Breast epithelium (tissue), 4 donors: ENCODE measurements at regions not wholly inside any gene's neighbourhood (a gene's known extent, or its start where the extent isn't known, plus 50 kb on each side); places are given as distances from the start of the nearest gene placed in this dataset.

Experiments used
- DNase-seq, 2 donors: peaks; one replicate each; pipeline ENCODE4 v3.0.0-alpha.2; 2019; ENCODE audit warnings: low spot score in 2 of 2
- H3K27ac ChIP-seq, 2 donors: fragments of 200-600 bp; sonication (generic) in 1 of 2; one replicate each; pipeline ENCODE4 v1.5.1; 2016 to 2019; ENCODE audit warnings: mild to moderate bottlenecking in 1 of 2
- H3K27me3 ChIP-seq, 2 donors: fragments of 200-600 bp; sonication (generic) in 1 of 2; one replicate each; pipeline versions ENCODE4 v1.5.1 to v1.6.0; 2017 to 2019; ENCODE audit warnings: control low read depth in 1 of 2, mild to moderate bottlenecking in 1 of 2
- H3K36me3 ChIP-seq: fragments of 200-600 bp; one replicate; pipeline ENCODE4 v1.5.1; 2019
- H3K4me1 ChIP-seq, 2 donors: fragments of 200-600 bp; sonication (generic); one replicate each; pipeline ENCODE4 v1.5.1; 2016 to 2019; ENCODE audit warnings: control low read depth in 1 of 2
- H3K4me3 ChIP-seq, 3 donors: fragments of 200-600 bp; sonication (generic); 1 replicate in 2 of 3; 2 replicates in 1 of 3; pipeline ENCODE4 v1.5.1; 2016 to 2019; ENCODE audit warnings: mild to moderate bottlenecking in 3 of 3, moderate library complexity in 2 of 3
- H3K9me3 ChIP-seq, 2 donors: fragments of 200-600 bp; sonication (generic) in 1 of 2; one replicate each; pipeline ENCODE4 v1.5.1; 2016 to 2019; ENCODE audit warnings: control low read depth in 1 of 2
- POLR2A ChIP-seq: fragments of 450-650 bp; IDR thresholded peaks from one replicate; pipeline ENCODE4 v1.6.1; 2016; ENCODE audit warnings: antibody characterized with exemption, mild to moderate bottlenecking, moderate library complexity
- POLR2AphosphoS5 ChIP-seq, 3 donors: sonication (generic); formaldehyde crosslinking; IDR thresholded peaks; one replicate each; pipeline ENCODE4 v1.6.1; 2017; ENCODE audit warnings: antibody characterized with exemption in 3 of 3
- intact Hi-C: fragments of 100-400 bp; cut with DNase I; formaldehyde crosslinking; loops from one replicate; pipeline ENCODE4 v1.15.1; 2023; ENCODE audit warnings: low total_unique reads
- TF ChIP-seq, protein P1 (sequence below), 3 donors: fragments of 450-650 bp; IDR thresholded peaks; one replicate each; pipeline ENCODE4 v1.5.1; 2016 to 2017; ENCODE audit warnings: antibody characterized with exemption in 3 of 3, mild to moderate bottlenecking in 3 of 3, moderate library complexity in 3 of 3

DNA sequence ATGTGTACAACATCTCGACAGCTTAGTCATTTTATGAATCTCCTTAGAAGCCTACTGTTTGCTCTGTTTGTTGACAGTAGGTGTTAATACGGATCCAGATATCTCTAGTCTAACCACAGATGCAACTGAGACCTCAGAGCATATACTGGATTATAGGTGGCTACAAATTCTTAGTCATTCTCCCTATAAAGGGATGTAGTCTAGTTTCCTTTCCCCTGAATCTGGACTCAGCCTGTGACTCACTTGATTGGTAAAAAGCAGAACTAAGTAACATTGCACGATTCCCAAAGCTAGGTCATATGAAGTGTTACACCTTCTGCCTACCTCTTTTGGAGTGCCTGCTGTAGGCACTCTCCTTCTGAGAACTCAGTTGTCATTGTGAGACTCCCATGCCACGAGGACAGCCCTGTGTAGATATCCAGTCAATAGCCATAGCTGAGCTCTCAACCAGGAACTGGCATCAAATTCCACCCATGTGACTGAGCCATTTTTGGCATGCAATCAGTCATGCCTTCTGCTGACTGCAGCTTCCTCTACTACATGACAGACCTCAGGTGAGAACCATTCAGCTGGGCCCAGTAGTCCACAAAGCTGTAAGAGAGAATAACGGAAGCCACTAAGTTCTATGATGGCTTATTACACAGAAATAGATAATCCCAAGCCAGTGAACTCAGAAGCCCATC is 135.9 kb upstream of the CHRM3 start:
- no peak for DNase-seq
- H3K27ac ChIP-seq = no peak overlapping the region
- no peaks in the 10 kb centered on the region for H3K4me1 ChIP-seq
- peaks cover 0 to 3% of the 10 kb centered on the region in 2 donors for H3K9me3 ChIP-seq
- no peaks in the 10 kb centered on the region for H3K27me3 ChIP-seq
- intact Hi-C loops = no loop called here
- TF ChIP-seq POLR2AphosphoS5 (IDR thresholded peaks at IDR 0.05) (no peak), POLR2A (no peak)
- TF ChIP-seq, protein P1, sequence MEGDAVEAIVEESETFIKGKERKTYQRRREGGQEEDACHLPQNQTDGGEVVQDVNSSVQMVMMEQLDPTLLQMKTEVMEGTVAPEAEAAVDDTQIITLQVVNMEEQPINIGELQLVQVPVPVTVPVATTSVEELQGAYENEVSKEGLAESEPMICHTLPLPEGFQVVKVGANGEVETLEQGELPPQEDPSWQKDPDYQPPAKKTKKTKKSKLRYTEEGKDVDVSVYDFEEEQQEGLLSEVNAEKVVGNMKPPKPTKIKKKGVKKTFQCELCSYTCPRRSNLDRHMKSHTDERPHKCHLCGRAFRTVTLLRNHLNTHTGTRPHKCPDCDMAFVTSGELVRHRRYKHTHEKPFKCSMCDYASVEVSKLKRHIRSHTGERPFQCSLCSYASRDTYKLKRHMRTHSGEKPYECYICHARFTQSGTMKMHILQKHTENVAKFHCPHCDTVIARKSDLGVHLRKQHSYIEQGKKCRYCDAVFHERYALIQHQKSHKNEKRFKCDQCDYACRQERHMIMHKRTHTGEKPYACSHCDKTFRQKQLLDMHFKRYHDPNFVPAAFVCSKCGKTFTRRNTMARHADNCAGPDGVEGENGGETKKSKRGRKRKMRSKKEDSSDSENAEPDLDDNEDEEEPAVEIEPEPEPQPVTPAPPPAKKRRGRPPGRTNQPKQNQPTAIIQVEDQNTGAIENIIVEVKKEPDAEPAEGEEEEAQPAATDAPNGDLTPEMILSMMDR (IDR thresholded peaks at IDR 0.05) = no peak
- H3K4me3 ChIP-seq = no peak overlapping the region
- no peaks in the 10 kb centered on the region for H3K36me3 ChIP-seq

DNA sequence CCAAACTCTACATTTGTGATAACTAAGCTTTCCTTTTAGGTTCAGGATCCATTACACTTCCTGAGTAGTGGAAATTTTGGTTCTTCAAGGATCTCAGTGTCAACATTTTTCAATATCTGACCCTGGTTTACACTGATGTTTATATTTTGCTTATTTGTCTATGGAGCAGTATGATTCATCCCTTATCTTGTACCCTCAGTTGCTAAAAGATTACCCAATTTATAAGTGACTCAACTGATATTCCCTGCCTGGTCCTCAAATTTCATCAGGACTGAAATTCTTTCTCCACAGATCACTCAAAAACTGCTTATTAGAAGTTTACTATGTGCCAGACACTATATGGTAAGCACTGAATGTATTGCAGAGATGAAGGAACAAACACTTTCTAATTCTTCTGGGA is 139.1 kb upstream of the CHRM3 start:
- intact Hi-C loops = no loop called here
- H3K4me1 ChIP-seq = no peaks in the 10 kb centered on the region
- no peak for DNase-seq
- H3K27me3 ChIP-seq = no peaks in the 10 kb centered on the region
- no peak for TF ChIP-seq POLR2AphosphoS5 (IDR thresholded peaks at IDR 0.05)
- no peak for TF ChIP-seq POLR2A
- TF ChIP-seq, protein P1 (IDR thresholded peaks at IDR 0.05) = no peak
- H3K36me3 ChIP-seq = no peaks in the 10 kb centered on the region
- H3K27ac ChIP-seq = no peak overlapping the region
- H3K9me3 ChIP-seq = no peaks in the 10 kb centered on the region
- H3K4me3 ChIP-seq = no peak overlapping the region

DNA sequence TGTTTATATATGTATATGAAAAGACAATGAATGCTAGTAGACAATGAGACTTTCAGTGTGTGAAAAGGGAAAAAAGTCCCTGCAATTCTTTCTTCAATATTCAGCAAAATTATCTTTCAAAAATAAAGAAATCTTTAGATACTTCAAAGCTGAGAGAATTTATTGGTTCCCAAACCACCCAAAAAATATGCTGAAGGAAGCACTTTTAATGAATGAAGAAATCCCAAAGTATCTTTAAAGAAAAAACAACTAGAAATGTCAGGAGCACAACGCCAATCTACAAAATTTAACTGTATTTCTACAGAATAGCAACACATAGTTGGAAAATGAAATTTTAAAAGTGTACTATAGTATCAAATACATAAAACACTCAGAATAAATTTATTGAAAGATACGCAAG is 142.3 kb upstream of the CHRM3 start:
- TF ChIP-seq, protein P1 (IDR thresholded peaks at IDR 0.05) = no peak
- TF ChIP-seq POLR2A (no peak), POLR2AphosphoS5 (IDR thresholded peaks at IDR 0.05) (no peak)
- intact Hi-C loops = no loop called here

DNA sequence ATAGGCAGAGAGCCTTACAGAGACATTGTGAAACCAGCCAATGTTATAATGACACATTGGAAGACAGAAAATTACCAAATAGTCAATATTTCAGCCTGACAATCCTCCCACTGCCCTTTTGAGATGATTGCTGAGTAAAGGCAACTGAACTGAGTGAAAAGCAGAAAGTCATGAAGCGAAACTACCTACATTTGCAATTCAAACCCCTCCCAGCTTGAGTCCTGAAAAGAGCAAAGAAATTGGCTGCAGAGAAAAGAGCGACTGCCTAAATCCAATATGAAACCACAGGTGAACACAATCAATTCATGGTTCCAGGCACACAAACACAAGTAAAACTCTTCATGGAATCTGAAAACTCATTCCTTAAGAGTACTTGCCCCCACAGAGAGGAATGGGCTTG is 143.4 kb upstream of the CHRM3 start:
- no peaks in the 10 kb centered on the region for H3K4me1 ChIP-seq
- no peak overlapping the region for H3K27ac ChIP-seq
- no peaks in the 10 kb centered on the region for H3K27me3 ChIP-seq
- H3K36me3 ChIP-seq = no peaks in the 10 kb centered on the region
- intact Hi-C loops = no loop called here
- no peak overlapping the region for H3K4me3 ChIP-seq
- TF ChIP-seq POLR2AphosphoS5 (IDR thresholded peaks at IDR 0.05) (no peak), POLR2A (no peak)
- TF ChIP-seq, protein P1 (IDR thresholded peaks at IDR 0.05) = no peak
- no peaks in the 10 kb centered on the region for H3K9me3 ChIP-seq
- no peak for DNase-seq

More for the DNA sequence above, 142.3 kb upstream of the CHRM3 start:
- DNase-seq = no peak
- Histone ChIP-seq H3K27ac (no peak overlapping the region), H3K4me1 (no peaks in the 10 kb centered on the region), H3K9me3 (no peaks in the 10 kb centered on the region), H3K4me3 (no peak overlapping the region), H3K36me3 (no peaks in the 10 kb centered on the region), H3K27me3 (no peaks in the 10 kb centered on the region)

DNA sequence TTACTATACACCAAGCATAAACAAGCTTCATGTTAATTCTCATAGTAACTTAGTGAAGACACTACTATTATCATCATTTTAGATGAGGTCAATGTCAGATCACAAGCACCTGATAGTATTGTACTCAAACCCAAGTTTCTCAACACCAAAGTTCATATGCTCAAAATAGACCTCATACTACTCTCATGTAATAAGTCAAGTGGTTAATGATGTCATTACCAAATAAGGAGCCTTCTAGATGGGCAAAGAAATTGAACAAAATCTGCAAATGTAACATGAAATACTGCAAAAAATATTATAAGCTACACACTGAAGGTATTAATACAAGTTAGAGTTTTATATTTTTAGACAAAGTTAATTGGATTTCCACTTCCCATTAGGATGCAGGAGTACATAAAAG is 144.0 kb upstream of the CHRM3 start:
- DNase-seq = no peak
- Histone ChIP-seq H3K27ac (no peak overlapping the region), H3K27me3 (no peaks in the 10 kb centered on the region), H3K36me3 (no peaks in the 10 kb centered on the region), H3K4me1 (no peaks in the 10 kb centered on the region), H3K4me3 (no peak overlapping the region), H3K9me3 (no peaks in the 10 kb centered on the region)
- intact Hi-C loops = no loop called here
- TF ChIP-seq POLR2A (no peak), POLR2AphosphoS5 (IDR thresholded peaks at IDR 0.05) (no peak)
- TF ChIP-seq, protein P1 (IDR thresholded peaks at IDR 0.05) = no peak
